Head of caudate nucleus (tissue), 42 donors: ENCODE measurements at regions not wholly inside any gene's neighbourhood (a gene's known extent, or its start where the extent isn't known, plus 50 kb on each side); places are given as distances from the start of the nearest gene placed in this dataset.

ENCODE experiments used
- DNase-seq, 42 donors: peaks; one replicate each; pipeline versions ENCODE4 v3.0.0 to v3.0.0-alpha.2; 2020 to 2021; ENCODE audit warnings: mixed read lengths in 7 of 42
- intact Hi-C: fragments of 100-400 bp; cut with DNase I; formaldehyde crosslinking; loops from one replicate; pipeline ENCODE4 v1.15.0; 2022

DNA sequence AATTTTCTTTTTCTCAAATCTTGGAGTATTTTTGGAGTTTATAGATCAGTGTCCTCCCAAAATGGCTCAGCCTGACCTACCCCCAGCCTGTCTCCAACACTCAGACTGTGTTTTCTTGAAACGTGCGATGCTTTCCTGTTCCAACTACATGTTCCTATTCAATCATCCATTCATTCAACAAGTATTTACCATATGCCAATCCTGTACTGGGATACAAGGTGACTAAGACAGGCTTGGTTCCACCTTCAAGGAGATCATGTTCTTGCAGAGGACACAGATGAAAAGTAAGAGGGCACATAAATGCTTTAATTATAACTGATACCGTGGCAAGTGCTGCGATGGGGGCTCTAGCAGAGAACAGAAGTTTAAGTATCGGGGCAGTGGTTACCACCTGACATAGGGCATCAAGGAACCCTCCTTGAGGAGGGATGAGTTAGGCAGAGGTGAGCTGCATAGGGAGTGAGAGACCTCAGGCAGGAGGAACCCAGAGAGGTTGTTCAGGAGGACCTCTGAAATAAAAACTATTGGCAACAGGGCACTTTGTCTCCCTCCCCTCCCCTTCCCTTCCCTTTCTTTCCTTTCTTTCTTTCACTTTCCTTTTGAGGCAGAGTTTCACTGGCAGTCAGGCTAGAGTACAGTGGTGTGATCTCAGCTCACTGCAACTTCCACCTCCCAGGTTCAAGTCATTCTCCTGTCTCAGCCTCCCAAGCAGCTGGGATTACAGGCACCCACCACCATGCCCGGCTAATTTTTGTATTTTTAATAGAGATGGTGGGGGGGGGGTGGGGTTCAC lies 469.0 kb downstream of the EPHA4 start:
- intact Hi-C loops = no loop called here
- DNase-seq = no peak

DNA sequence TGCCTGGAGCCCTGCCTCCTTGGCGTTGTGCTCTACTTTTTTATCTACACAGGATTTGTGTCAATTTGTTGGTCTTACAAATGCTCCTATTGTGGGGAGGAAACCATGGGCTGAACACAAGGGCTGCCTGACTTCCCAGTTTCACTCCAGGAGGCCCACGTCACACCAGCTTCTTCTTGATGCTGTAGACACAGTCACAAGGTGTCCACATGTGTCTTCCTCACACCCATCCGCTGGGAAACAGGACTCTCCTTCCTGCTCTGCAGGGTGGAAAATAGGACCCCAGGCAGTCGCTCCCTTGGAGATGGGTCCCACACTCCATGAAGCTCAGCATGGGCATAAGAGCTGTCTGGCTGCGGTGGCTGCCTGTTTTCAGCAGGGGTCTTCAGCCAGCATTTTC lies 468.2 kb downstream of the EPHA4 start:
- intact Hi-C loops = no loop called here
- peak in 2 of 42 donors; percentile 2 to 4 for DNase-seq

GRCh38 chr2:221104361-221104811 lies 467.7 kb downstream of the EPHA4 start:
- intact Hi-C loops = no loop called here
- peak; percentile 27 to 86 (median 58) for DNase-seq

GRCh38 chr2:221106241-221106640 lies 465.9 kb downstream of the EPHA4 start:
- no peak for DNase-seq
- intact Hi-C loops = no loop called here

DNA sequence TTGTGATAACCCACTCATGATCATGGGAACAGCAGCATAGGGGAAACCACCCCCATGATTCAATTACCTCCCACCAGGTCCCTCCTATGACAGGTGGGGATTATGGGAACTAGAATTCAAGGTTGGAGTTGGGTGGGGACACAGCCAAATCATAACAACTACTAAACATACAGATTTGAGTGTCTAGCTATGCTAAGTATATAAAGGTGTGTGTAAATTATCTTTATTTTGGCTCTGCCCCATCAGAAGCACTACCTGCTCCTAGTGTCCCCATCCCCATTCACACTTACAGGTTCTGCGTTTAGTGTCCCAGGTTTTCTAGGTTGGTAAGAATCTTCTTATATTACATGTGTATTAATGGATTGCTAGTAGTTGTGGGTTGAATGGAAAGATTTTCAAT lies 464.7 kb downstream of the EPHA4 start:
- intact Hi-C loops = no loop called here

DNA sequence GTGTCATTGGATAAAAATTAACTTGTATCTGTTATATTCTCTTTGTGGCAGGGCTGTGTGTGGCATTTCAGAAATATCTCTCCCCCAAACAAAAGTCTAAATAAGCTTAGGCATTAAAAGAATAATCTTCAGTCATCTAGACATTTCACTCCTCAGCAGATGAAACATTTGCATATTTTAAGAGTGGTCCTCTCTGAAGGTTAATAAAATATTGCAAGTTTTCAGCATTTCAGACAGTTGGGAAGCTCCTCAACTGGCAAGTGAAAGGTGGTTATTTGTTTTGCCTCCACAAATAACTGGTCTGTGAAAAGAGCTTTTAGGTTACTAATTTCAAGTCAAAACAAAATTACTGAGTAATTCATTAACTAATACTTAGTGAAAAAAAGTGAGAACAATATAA lies 462.6 kb downstream of the EPHA4 start:
- intact Hi-C loops = no loop called here
- no peak for DNase-seq

More for the DNA sequence above, 464.7 kb downstream of the EPHA4 start:
- no peak for DNase-seq

- intact Hi-C loops = no loop called here
- no peak for DNase-seq
These were observed 460.4 kb downstream of the EPHA4 start for GRCh38 chr2:221111739-221112138.

- no peak for DNase-seq
- intact Hi-C loops = no loop called here
These were observed 459.4 kb downstream of the EPHA4 start for GRCh38 chr2:221112744-221113143.

DNA sequence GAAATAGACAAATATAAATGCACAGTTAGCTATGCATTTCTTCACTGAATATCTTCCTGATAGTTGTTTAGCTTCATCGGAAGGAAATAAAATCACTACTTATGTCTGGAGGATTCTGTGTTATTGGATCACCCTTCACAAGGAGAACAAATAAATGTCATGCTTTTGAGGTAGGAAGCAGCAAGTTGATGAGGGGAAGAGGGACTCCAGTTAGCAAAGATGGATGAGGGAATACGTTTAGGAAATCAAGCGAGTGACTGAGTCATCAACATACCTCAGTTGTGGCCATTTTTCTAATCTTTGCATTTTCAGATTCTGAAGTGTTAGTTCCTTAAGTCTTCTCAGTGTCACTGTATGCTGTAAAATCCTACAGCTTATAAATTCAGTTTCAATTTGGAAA lies 456.2 kb downstream of the EPHA4 start:
- DNase-seq = no peak
- intact Hi-C loops = no loop called here

- intact Hi-C loops = no loop called here
- no peak for DNase-seq
These were observed 451.5 kb downstream of the EPHA4 start for GRCh38 chr2:221120643-221121042.

DNA sequence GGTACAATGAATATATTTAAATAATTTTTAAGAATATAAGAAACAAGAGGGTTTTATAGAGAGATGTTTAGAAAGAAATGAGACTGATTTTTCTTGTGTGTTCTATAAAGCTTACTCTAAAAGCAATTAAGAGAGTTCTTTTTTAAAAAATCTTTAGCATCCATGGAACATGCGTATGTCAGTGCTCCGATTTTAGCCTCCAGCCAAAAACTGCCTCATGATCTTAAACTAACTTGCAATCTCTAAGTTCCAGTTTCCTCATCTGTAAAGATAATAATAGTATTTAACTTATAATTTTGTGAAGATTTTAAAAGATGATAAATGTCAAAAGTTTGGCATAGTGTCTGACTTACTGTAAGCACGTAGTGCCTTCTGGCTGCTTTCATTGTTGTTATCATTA lies 448.7 kb downstream of the EPHA4 start:
- intact Hi-C loops = no loop called here
- no peak for DNase-seq

DNA sequence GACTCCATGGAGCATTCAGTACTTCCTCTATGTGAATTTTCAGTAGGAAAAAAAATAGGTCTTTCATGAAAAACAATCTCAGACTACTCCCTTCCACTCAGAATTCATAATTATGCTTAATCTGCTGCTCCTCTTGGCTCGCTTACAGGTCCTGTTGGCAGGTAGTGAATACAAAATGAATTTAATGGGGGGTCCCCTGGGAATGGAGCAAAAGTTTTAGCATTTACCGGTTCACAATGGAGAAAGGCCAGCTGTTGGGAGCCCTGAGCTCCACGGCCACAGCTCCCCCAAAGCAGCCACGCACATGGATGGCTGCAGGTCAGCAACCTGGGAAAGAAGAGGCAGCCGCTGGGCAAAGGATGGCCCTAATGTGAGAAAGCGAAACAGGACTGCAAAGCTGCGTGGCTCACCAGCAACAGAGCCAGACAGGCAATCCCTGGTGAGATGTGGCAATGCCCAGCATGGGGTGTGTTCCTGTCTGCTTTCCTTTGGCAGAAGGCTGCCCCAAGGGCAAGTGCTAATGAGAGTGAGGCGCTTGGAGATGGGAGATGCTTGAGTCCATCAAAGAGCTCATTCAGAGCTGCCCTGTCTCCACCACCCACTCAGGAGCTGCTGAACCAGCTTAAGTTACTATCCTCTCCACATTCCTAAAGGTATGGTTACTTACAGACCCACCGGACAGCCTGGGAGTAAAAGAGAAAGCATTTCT lies 447.4 kb downstream of the EPHA4 start:
- intact Hi-C loops = no loop called here
- peak in 1 of 42 donors; percentile 2 for DNase-seq

- intact Hi-C loops = no loop called here
- no peak for DNase-seq
These were observed 446.4 kb downstream of the EPHA4 start for GRCh38 chr2:221125691-221126090.

GRCh38 chr2:221129657-221130056 lies 442.4 kb downstream of the EPHA4 start:
- intact Hi-C loops = no loop called here
- DNase-seq = no peak

GRCh38 chr2:221130431-221130830 lies 441.7 kb downstream of the EPHA4 start:
- DNase-seq = no peak
- intact Hi-C loops = no loop called here

- no peak for DNase-seq
- intact Hi-C loops = no loop called here
These were observed 438.2 kb downstream of the EPHA4 start for GRCh38 chr2:221133941-221134340.

- intact Hi-C loops = no loop called here
- no peak for DNase-seq
These were observed 437.4 kb downstream of the EPHA4 start for GRCh38 chr2:221134718-221135117.

GRCh38 chr2:221135699-221136098 lies 436.4 kb downstream of the EPHA4 start:
- intact Hi-C loops = no loop called here
- no peak for DNase-seq

GRCh38 chr2:221137385-221137784 lies 434.7 kb downstream of the EPHA4 start:
- intact Hi-C loops = no loop called here
- no peak for DNase-seq

DNA sequence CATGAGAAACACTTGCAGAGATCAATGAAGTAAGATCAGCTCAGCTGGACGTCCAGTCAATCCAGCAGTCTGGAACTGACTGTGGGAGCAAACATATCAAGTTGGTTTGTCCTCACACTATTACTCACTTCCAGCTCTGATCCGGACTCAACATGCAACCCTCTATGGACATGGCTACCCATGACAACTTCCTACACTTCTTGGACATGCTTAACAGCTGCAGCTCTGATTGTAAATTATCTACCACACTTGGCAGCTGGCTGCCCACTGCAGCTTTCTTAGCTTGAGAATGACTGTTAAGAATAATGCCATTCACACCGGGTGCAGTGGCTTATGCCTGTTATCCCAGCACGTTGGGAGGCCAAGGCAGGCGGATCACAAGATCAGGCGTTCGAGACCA lies 429.8 kb downstream of the EPHA4 start:
- intact Hi-C loops = no loop called here
- DNase-seq = no peak

DNA sequence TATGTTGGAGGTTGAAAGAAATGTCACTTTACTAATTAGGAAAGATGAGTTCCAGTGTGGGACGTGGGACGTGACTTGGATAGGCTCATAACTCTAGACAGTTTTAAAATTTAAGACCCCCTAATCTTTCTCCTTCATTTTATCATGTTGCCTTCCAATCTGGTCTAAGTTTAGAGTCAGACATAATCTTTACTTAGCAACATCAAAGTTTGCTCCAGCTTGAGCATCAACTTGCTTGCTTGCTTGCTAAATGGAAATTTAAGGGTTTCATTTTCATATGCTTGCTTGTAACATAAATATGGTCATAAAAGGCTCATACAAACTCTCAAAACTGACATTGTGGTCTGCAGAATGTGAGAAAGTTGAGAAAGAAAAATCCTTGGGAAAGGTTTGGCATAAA lies 428.9 kb downstream of the EPHA4 start:
- intact Hi-C loops = no loop called here
- no peak for DNase-seq
